Stimulated activated CD8-positive, alpha-beta memory T cell treated with anti-CD3 and anti-CD28 coated beads, Interleukin-7, amount 100 ng/mL, for 1 hour (primary cell): ENCODE measurements at regions not wholly inside any gene's neighbourhood (a gene's known extent, or its start where the extent isn't known, plus 50 kb on each side); places are given as distances from the start of the nearest gene placed in this dataset.

ENCODE experiments used
- DNase-seq, 2 donors: peaks; one replicate each; pipeline ENCODE4 v3.0.0-alpha.2; 2020; ENCODE audit warnings: low read depth in 2 of 2

DNA sequence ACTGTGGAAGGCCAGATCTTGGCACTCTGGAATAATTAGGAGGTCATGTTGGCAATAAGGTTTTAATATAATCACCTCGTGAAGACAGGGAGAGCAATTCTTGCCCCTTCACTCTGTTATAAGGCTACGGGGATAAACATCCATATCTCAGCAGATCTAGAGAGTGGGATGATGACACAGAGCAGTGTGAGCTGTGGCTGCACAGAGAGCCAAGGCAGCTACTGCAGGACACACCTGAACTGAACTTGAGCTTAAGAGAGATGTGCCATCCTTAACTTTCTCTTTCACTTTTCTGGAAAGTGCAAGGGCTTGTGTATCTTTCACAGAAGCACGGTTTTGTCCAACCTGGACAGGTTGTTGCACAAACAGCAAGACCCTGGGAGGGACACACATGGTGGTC is 174.7 kb downstream of the GATA3 start:
- DNase-seq: no peak

- no peak for DNase-seq
Observed at GRCh38 chr10:8230902-8231301, 176.4 kb downstream of the GATA3 start.

DNA sequence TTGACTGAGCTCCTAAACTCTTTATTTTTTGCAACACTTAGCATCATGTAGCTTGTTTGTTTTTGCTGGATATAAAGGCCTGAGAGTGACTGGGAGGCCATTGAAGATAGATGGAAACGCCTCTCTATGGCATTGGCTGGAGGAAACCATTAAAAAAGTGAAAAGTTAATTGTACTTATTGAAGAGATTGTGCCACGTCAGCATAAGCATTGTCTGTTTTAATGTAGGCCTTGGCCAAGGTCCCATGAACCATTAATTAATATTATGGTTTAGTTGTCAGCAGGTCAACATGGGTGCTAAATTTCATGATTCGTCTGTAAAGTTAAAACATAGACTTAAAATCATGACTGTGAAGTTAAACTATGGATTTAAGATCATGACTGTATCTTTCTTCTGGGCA is 178.6 kb downstream of the GATA3 start:
- DNase-seq: no peak

GRCh38 chr10:8233832-8234259 is 179.4 kb downstream of the GATA3 start:
- no peak for DNase-seq

- DNase-seq: no peak
Observed at GRCh38 chr10:8235253-8236027, 181.0 kb downstream of the GATA3 start.

GRCh38 chr10:8238986-8239385 is 184.5 kb downstream of the GATA3 start:
- no peak for DNase-seq

- no peak for DNase-seq
Observed at GRCh38 chr10:8240861-8241260, 186.4 kb downstream of the GATA3 start.

- DNase-seq: no peak
Observed at GRCh38 chr10:8242295-8242872, 187.9 kb downstream of the GATA3 start.

DNA sequence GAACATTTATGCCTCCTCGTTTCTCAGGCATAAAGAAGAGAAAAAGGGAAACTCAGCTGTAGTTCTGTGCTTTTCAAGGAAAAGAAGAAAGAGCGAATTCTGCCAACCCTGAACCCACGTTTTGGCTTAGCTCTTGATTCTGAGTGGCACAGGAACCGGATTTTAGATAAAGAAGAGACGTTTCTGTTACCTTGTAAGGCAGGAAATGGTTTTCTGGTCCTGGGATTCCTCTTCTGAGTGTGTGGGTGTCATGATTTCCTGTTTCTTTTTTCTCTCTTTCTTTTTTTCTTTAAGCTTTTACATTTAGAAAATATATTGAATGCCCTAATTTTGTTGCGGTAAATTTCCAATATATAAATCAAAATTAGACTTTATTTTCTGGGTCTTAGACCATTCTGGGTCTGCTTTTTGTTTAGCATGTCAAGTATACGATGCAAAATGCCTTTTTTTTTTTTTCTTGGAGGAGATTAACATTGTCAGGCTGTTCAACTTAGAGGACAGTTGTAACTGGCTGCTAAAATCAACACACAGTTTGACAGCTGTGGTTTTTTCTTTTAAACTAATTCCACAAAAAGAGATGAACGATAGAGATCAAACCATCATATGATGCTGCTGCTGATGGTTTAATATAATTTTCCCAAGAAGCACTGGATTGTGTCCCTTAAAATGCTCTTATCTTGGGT is 190.8 kb downstream of the GATA3 start:
- no peak for DNase-seq

DNA sequence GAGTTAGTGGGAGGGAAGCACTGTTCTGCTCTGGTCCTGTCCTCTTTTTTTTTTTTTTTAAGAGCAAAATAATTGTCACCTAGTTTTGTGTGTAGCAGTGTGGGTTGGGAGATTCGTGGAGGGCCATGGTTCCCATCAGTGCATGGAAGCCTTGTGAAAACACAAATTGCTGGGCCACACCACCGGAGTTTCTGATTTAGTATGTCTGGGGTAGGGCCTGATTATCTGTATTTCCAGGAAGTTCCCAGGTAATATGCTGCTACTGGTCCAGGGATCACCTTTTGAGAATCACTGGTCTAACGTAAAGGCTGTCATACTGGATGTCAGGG is 191.3 kb downstream of the GATA3 start:
- no peak for DNase-seq

DNA sequence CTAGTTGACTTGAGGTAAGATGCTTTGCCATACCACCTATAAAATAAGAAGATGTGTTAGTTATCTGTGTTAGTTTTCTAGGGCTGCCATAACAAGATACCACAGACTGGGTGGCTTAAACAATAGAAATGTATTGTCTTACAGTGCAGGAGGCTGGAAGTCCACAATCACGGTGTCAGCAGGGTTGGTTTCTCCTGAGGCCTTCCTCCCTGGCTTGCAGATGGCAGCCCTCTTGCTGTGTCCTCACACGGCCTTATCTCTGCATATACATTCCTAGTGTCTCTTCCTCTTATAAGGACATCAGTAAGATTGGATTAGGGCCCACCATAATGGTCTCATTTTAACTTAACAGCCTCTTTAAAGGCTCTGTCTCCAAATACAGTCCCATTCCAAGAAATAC is 192.1 kb downstream of the GATA3 start:
- DNase-seq: no peak

DNA sequence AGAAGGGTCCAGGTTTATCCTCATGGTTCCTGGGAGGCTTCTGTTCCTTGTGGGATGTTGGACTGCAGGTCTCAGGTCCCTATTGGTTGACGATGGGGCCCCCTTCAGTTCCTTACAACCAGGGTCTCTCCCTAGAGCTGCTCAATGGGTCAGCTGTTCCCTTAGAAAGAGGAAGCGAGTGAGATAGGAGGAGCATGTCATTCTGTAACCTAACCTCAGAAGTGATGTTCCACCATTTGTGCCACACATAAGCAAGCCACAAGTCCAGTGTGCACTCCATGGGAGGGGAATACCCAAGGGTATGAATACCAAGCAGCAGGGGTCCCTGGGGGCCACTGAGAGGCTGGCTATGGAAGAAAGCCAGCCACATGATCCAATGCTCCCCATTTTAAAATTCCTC is 192.7 kb downstream of the GATA3 start:
- DNase-seq: no peak

DNA sequence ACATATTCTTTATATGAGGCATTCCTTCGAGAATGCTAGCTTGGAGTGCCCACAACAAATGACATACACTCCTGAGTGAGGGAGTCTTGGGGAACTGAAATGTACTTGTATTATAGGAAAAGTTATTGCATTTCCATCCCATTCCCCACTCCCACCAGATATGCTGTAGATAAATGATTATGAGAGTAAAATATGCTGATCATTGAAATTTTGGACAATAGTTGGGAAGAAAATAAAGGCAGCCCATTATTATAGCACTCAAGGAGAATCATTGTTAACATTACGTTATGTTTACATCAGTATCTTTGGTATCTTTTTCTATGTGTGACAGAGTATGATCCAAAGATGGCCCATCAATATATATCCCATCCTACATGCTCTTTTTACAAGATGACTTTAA is 194.4 kb downstream of the GATA3 start:
- DNase-seq: no peak

- no peak for DNase-seq
Observed at GRCh38 chr10:8254350-8254749, 199.9 kb downstream of the GATA3 start.

DNA sequence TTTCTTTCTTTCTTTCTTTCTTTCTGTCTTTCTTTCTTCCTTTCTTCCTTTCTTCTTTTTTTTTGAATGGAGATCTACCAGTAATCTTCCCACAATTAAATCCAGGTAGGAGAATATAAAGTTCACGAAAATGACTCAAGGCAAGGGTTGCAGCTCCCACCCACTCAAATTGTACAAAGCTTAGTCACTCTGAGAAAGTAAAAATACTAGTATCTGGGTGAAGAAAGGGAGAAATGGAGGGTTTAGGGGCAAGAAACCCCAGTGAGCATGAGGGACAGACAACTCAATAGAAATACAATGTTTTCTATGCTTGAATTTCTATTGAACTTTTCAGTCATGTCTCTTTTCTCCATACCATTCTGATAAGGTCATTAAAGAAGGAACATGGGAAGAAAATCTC is 200.8 kb downstream of the GATA3 start:
- no peak for DNase-seq

DNA sequence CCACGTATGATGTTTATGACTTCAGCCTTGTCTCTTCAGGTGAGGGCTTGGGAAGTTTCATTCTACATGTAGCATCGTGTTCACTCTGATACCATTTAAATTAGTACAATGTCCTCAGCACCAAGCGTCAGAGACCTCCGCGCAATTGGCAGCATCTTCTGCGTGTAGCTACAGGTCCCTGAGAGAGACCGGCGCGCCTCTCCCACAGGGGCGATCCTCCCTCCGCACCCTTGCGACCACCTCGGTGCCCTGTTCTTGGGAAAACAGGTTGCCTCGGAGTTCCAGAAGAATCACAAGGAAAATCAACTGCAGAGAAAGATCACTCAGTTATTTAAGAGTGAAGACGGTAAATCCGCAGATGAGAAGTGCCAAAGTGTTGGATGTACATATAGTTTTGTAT is 206.2 kb downstream of the GATA3 start:
- no peak for DNase-seq

- DNase-seq: no peak
Observed at GRCh38 chr10:8262317-8262716, 207.8 kb downstream of the GATA3 start.

GRCh38 chr10:8269976-8270375 is 215.5 kb downstream of the GATA3 start:
- DNase-seq: no peak

DNA sequence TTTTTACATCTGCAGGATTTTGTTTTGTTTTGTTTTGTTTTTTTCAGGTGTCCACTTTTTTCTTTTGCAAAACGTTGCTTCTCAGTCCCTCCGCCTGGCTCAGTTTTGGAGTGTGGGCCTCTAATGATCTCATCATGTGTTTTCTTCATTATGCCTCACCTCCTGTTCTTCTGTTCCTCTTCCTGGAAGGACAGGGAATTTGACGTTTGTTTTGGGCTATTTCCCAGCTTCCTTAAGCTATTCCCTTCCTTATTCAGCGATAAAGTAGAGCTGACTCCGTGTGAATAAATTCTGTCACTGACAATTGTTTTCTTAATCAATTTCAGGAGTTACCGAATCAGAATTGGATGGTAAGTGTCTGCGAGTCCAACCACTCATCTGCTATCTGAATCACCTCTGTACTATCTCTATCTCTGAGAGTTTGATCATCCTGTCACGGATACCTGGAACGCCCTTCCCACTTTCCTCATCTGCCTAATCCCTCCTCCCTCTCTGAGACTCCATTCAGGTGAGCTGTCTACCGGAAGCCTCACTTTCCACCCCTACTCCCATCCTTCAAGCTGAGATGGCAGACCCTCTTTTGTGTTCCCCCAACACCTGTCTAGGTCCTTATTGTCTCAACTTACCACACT is 218.4 kb downstream of the GATA3 start:
- DNase-seq: no peak

DNA sequence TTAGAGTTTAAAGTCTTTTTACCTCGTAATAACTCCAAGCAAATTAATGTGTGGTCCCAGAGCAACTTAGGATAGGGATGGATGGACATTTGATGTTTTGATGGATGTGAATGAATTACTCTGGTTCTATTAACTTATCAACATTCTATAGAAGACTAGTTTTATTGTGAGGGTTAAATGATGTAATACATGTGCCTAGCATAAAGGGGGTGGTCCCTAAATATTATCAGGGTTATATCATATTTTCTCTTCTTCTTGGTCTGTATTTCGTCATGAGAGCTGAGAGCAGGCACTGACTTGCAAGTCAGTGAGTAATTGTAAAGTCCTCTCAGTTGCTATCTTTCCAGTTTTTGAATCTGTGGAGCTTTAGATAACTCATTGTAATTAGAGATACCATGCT is 219.3 kb downstream of the GATA3 start:
- no peak for DNase-seq

DNA sequence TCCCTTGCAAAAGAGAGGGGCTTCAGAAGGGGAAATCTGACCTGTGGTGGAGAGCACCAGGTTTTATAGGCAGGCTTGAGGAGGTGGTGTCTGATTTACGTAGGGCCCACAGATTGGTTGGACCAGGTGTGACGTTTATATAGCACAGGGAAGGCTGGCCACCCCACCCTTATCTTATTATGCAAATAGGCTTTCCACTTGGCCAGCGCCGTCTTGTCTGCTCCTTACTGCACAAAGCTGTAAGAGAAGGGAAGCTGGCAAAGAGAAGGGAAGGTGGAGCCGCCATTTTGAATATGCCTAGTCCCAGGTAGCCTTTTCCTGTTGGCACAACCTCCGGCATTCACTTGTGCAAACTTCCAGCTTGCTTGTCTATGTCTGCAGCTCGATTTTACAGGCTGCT is 221.4 kb downstream of the GATA3 start:
- DNase-seq: no peak

- no peak for DNase-seq
Observed at GRCh38 chr10:8278099-8278498, 223.6 kb downstream of the GATA3 start.

DNA sequence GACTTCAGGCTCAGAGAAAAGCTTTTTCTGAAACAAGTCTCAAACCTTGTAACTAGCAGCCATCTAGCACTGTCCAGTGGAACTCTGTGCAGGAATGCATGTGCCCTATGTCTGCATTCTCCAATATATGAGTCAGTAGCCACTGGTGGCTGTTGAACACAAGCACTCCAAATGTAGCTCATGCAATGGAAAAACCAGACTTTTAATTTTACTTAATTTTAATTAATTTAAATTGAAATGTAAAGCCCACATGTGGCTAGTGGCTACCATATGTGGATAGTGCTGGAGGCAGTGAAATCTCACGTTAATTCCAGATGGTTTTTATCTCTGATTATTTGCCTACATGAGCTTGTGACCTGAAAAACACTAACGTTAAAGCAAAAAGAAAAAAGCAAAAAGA is 225.1 kb downstream of the GATA3 start:
- no peak for DNase-seq
